ENCODE measurements at regions not wholly inside any gene's neighbourhood (a gene's known extent, or its start where the extent isn't known, plus 50 kb on each side); places are given as distances from the start of the nearest gene placed in this dataset.

DNA sequence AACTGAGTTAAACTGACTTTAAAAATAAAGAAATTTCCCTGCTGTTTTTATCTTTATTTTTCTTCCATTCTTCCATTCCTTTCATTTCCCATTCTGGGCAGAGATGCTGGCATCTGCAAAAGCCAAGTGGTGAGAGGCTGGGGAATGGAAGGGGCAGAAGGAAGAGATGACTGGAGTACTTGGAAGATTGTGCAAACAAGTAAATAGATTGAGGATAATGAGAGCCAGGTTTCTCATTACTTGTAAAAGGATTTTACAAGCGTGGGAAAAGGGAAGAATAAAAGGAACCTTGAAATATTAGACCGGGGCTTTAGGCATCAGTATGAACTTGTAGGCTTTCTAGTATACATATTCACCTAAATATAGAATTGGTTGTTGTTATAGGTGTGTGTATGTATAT lies 341.2 kb downstream of the CAAP1 start:
- TF ChIP-seq CTCF (IDR thresholded peaks at IDR 0.05; ENCODE audit: low read length), result no peak
- no peak for TF ChIP-seq EZH2 (IDR thresholded peaks at IDR 0.05; ENCODE audit: borderline replicate concordance, low read length)
